GM23338 (cell line): ENCODE measurements at regions not wholly inside any gene's neighbourhood (a gene's known extent, or its start where the extent isn't known, plus 50 kb on each side); places are given as distances from the start of the nearest gene placed in this dataset.

Experiments
- CREB1 ChIP-seq: fragments of 250-450 bp; sonication (Bioruptor Pico); IDR thresholded peaks from 2 replicates; pipeline ENCODE4 v1.5.0; 2020; ENCODE audit warnings: low read depth, mild to moderate bottlenecking, moderate library complexity
- EZH2 ChIP-seq: fragments of 200-600 bp; sonication (generic); IDR thresholded peaks from one replicate; pipeline ENCODE4 v1.8.0; 2017; ENCODE audit warnings: antibody characterized with exemption, mild to moderate bottlenecking, low read depth; ENCODE audit not compliant: unreplicated experiment
- EZH2phosphoT487 ChIP-seq: fragments of 200-600 bp; sonication (generic); IDR thresholded peaks from one replicate; pipeline ENCODE4 v1.8.1; 2018; ENCODE audit warnings: antibody characterized with exemption; ENCODE audit not compliant: unreplicated experiment
- JUNB ChIP-seq: IDR thresholded peaks from one replicate; pipeline ENCODE4 v1.6.1; 2016; ENCODE audit warnings: antibody characterized with exemption; ENCODE audit not compliant: unreplicated experiment
- POLR2AphosphoS5 ChIP-seq: IDR thresholded peaks from 2 replicates; pipeline ENCODE4 v1.6.1; 2016; ENCODE audit warnings: antibody characterized with exemption, low read depth
- TF ChIP-seq, protein P1 (sequence below), 2 experiments: fragments of 200-600 bp in 1 of 2; sonication (generic) in 1 of 2; conservative IDR thresholded peaks; 2 replicates each; pipeline versions ENCODE4 v1.5.1 to v1.6.1; 2016 to 2017; ENCODE audit warnings: antibody characterized with exemption in 2 of 2, low read depth in 2 of 2, mild to moderate bottlenecking in 2 of 2, moderate library complexity in 1 of 2

DNA sequence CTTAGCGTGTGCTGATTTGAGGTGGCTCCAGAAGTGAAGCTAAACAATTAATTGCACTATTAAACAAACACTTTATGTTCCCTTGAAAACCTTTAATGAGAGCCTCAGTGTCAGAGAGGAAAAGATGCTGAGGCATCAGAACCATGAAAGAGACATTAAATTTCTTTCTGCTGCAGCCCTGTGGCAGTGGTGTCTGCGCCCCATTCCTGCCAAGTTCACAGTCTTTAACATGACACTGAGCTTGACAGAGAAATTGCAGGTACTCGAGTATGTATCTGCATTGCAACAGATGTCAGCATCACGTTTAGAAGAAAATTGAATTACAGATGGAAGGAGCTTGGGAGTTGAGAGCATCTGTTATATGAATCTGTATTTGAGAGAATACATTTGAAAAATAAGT is 111.3 kb upstream of the CREB1 start:
- no peak for TF ChIP-seq EZH2phosphoT487
- TF ChIP-seq, protein P1, sequence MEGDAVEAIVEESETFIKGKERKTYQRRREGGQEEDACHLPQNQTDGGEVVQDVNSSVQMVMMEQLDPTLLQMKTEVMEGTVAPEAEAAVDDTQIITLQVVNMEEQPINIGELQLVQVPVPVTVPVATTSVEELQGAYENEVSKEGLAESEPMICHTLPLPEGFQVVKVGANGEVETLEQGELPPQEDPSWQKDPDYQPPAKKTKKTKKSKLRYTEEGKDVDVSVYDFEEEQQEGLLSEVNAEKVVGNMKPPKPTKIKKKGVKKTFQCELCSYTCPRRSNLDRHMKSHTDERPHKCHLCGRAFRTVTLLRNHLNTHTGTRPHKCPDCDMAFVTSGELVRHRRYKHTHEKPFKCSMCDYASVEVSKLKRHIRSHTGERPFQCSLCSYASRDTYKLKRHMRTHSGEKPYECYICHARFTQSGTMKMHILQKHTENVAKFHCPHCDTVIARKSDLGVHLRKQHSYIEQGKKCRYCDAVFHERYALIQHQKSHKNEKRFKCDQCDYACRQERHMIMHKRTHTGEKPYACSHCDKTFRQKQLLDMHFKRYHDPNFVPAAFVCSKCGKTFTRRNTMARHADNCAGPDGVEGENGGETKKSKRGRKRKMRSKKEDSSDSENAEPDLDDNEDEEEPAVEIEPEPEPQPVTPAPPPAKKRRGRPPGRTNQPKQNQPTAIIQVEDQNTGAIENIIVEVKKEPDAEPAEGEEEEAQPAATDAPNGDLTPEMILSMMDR (conservative IDR thresholded peaks at IDR 0.05; ENCODE audit: low read depth in 2 of 2) = no peak
- no peak for TF ChIP-seq JUNB
- no peak for TF ChIP-seq POLR2AphosphoS5
- no peak for TF ChIP-seq EZH2
- no peak for TF ChIP-seq CREB1 (CRISPR knock-in tag)
